Ishikawa (cell line): ENCODE measurements at regions not wholly inside any gene's neighbourhood (a gene's known extent, or its start where the extent isn't known, plus 50 kb on each side); places are given as distances from the start of the nearest gene placed in this dataset.

Experiments
- CEBPB ChIP-seq: IDR thresholded peaks from 2 replicates; pipeline ENCODE4 v1.6.1; 2012
- CREB1 ChIP-seq: IDR thresholded peaks from 2 replicates; pipeline ENCODE4 v1.6.1; 2012; ENCODE audit warnings: low read depth
- EGR1 ChIP-seq: IDR thresholded peaks from 2 replicates; pipeline ENCODE4 v1.6.1; 2012
- EP300 ChIP-seq: IDR thresholded peaks from 2 replicates; pipeline ENCODE4 v1.6.1; 2012; ENCODE audit warnings: borderline replicate concordance
- FOXM1 ChIP-seq: IDR thresholded peaks from 2 replicates; pipeline ENCODE4 v1.6.1; 2012; ENCODE audit warnings: low read depth, borderline replicate concordance
- MAX ChIP-seq: IDR thresholded peaks from 2 replicates; pipeline ENCODE4 v1.6.1; 2012
- NFIC ChIP-seq: IDR thresholded peaks from 2 replicates; pipeline ENCODE4 v1.6.1; 2012
- RAD21 ChIP-seq: IDR thresholded peaks from 2 replicates; pipeline ENCODE4 v1.6.1; 2012; ENCODE audit warnings: low read depth
- REST ChIP-seq: IDR thresholded peaks from 2 replicates; pipeline ENCODE4 v1.6.1; 2012; ENCODE audit warnings: low read depth, mild to moderate bottlenecking
- TAF1 ChIP-seq: IDR thresholded peaks from 2 replicates; pipeline ENCODE4 v1.6.1; 2012; ENCODE audit warnings: low read depth, mild to moderate bottlenecking
- TCF12 ChIP-seq: IDR thresholded peaks from 2 replicates; pipeline ENCODE4 v1.6.1; 2012; ENCODE audit warnings: low read depth
- TEAD4 ChIP-seq: IDR thresholded peaks from 2 replicates; pipeline ENCODE4 v1.6.1; 2012
- USF1 ChIP-seq: IDR thresholded peaks from 2 replicates; pipeline ENCODE4 v1.6.1; 2012
- YY1 ChIP-seq: IDR thresholded peaks from 2 replicates; pipeline ENCODE4 v1.6.1; 2012; ENCODE audit warnings: low read depth
- ZBTB7A ChIP-seq: IDR thresholded peaks from 2 replicates; pipeline ENCODE4 v1.6.1; 2012; ENCODE audit warnings: low read depth

- TF ChIP-seq YY1 (no peak), RAD21 (no peak), EP300 (no peak), FOXM1 (no peak), ZBTB7A (no peak), NFIC (no peak), EGR1 (no peak), TAF1 (no peak), CEBPB (no peak), MAX (no peak), USF1 (no peak), CREB1 (no peak), REST (no peak), TCF12 (no peak), TEAD4 (no peak)
Measured at GRCh38 chr15:26392956-26393355, 379.9 kb downstream of the GABRB3 start.

GRCh38 chr15:26391567-26392194, 381.2 kb downstream of the GABRB3 start:
- no peak for TF ChIP-seq TCF12
- no peak for TF ChIP-seq EP300
- TF ChIP-seq TAF1, result no peak
- TF ChIP-seq EGR1, result no peak
- TF ChIP-seq MAX, result no peak
- no peak for TF ChIP-seq ZBTB7A
- TF ChIP-seq CREB1, result no peak

- no peak for TF ChIP-seq USF1
- TF ChIP-seq CREB1, result no peak
- TF ChIP-seq NFIC, result no peak
- TF ChIP-seq TCF12, result no peak
- TF ChIP-seq EGR1, result no peak
- no peak for TF ChIP-seq RAD21
- TF ChIP-seq TAF1, result no peak
- TF ChIP-seq REST, result no peak
- TF ChIP-seq CEBPB, result no peak
- no peak for TF ChIP-seq ZBTB7A
- no peak for TF ChIP-seq TEAD4
- TF ChIP-seq MAX, result no peak
- TF ChIP-seq YY1, result no peak
- no peak for TF ChIP-seq FOXM1
- no peak for TF ChIP-seq EP300
Measured at GRCh38 chr15:26382444-26383072, 390.3 kb downstream of the GABRB3 start.

GRCh38 chr15:26378304-26378703, 394.6 kb downstream of the GABRB3 start:
- TF ChIP-seq TEAD4, result no peak
- no peak for TF ChIP-seq MAX
- no peak for TF ChIP-seq TAF1
- TF ChIP-seq RAD21, result no peak
- TF ChIP-seq CREB1, result no peak
- TF ChIP-seq EGR1, result no peak
- no peak for TF ChIP-seq REST
- TF ChIP-seq CEBPB, result no peak
- no peak for TF ChIP-seq USF1
- TF ChIP-seq EP300, result no peak
- TF ChIP-seq FOXM1, result no peak
- no peak for TF ChIP-seq TCF12
- no peak for TF ChIP-seq ZBTB7A
